ENCODE measurements at regions not wholly inside any gene's neighbourhood (a gene's known extent, or its start where the extent isn't known, plus 50 kb on each side); places are given as distances from the start of the nearest gene placed in this dataset.

- peak overlapping the region in 9 of 12 donors; percentile 19 to 77 (median 56) for H3K27ac ChIP-seq
Measured at GRCh38 chr18:55863876-55864275, 275.9 kb upstream of the TCF4 start.

DNA sequence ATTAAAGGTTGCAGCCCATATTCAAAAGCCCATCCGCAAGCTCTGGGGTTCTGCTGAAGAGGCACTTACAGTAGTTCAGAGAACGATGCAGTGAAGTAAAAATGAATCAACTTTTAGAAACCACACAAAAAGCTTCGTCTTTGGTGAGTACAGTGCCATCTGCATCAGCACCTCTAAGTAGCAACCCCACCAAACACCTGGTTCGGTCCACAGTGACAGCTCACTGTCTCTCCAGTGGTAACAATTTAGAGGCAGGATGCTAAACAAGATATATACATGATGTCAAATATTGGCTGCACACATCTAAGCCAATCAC is 275.4 kb upstream of the TCF4 start:
- peak overlapping the region in 9 of 12 donors; percentile 19 to 77 (median 56) for H3K27ac ChIP-seq
- H3K4me3 ChIP-seq: no peak overlapping the region
- H3K36me3 ChIP-seq: no peaks in the 10 kb centered on the region
- H3K27me3 ChIP-seq: no peaks in the 10 kb centered on the region
- TF ChIP-seq POLR2A (IDR thresholded peaks at IDR 0.05): no peak
- TF ChIP-seq, protein P1, sequence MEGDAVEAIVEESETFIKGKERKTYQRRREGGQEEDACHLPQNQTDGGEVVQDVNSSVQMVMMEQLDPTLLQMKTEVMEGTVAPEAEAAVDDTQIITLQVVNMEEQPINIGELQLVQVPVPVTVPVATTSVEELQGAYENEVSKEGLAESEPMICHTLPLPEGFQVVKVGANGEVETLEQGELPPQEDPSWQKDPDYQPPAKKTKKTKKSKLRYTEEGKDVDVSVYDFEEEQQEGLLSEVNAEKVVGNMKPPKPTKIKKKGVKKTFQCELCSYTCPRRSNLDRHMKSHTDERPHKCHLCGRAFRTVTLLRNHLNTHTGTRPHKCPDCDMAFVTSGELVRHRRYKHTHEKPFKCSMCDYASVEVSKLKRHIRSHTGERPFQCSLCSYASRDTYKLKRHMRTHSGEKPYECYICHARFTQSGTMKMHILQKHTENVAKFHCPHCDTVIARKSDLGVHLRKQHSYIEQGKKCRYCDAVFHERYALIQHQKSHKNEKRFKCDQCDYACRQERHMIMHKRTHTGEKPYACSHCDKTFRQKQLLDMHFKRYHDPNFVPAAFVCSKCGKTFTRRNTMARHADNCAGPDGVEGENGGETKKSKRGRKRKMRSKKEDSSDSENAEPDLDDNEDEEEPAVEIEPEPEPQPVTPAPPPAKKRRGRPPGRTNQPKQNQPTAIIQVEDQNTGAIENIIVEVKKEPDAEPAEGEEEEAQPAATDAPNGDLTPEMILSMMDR (IDR thresholded peaks at IDR 0.05): no peak
- WGBS, 4 donors: 87 to 93% (median 89%) methylated on average over 4 of the region's 4 CpGs
- DNase-seq (no peak), ATAC-seq (peak in 1 of 4 donors; percentile 16)
- intact Hi-C loops (cut with DNase I): loop anchor here in 9 of 10 donors (5.0 to 10.0 kb wide), 11 partner anchors 81 to 714 kb away; no protein-coding TSS in a partner anchor
- peaks cover 0 to 34% (median 6%) of the 10 kb centered on the region in 12 donors for H3K4me1 ChIP-seq
- H3K9me3 ChIP-seq: no peaks in the 10 kb centered on the region

More at GRCh38 chr18:55863876-55864275, 275.9 kb upstream of the TCF4 start:
- Histone ChIP-seq H3K9me3 (no peaks in the 10 kb centered on the region), H3K4me3 (no peak overlapping the region), H3K4me1 (peaks cover 0 to 33% (median 7%) of the 10 kb centered on the region in 12 donors), H3K27me3 (no peaks in the 10 kb centered on the region), H3K36me3 (no peaks in the 10 kb centered on the region)
- ATAC-seq: peak; percentile 23 to 82 (median 54)
- peak in 2 of 5 donors; percentile 30 to 40 for DNase-seq
- intact Hi-C loops (cut with DNase I): loop anchor here in 9 of 10 donors (5.0 to 10.0 kb wide), 11 partner anchors 82 to 713 kb away; no protein-coding TSS in a partner anchor
- TF ChIP-seq, protein P1 (IDR thresholded peaks at IDR 0.05): no peak
- no peak for TF ChIP-seq POLR2A (IDR thresholded peaks at IDR 0.05)
- WGBS, 4 donors: 31 to 46% (median 41%) methylated on average over 7 of the region's 7 CpGs

DNA sequence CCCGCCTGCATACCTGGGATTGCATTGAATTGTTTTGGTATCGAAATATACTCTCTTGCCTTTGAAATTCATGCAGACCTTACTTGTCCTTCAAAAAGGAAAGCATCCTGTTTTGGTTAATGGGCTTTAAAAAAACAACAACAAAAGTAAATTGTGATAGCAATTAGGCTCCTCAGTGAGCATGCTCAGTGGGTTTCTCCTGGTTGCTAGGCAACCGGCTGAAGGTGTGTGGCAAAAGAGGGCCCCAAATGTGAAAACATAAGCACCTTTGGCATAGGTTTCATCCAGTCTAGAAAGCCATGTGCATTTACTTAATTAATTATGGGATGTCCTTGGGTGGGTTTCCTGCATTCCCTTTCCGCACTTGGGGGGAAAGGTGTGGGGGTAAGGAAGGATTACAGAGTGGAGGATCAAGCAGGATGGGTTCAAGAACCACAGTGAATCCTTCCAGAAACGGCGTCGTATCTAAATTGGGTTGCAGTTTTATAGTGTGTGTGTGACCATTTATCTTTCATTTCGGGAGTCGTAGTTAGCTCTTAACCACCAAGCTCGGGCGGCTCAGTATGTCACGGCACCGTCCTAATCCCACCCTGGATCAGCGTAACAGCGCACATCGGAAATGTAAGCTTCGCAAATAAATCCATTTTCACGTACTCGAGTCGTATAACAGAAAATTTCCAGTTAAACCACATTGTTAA is 274.9 kb upstream of the TCF4 start:
- Histone ChIP-seq H3K36me3 (no peaks in the 10 kb centered on the region), H3K4me1 (peaks cover 0 to 31% (median 6%) of the 10 kb centered on the region in 12 donors), H3K9me3 (no peaks in the 10 kb centered on the region), H3K27ac (peak overlapping the region in 5 of 12 donors; percentile 25 to 77 (median 68)), H3K4me3 (no peak overlapping the region), H3K27me3 (no peaks in the 10 kb centered on the region)
- intact Hi-C loops (cut with DNase I): loop anchor here in 9 of 10 donors (5.0 to 10.0 kb wide), 11 partner anchors 81 to 714 kb away; no protein-coding TSS in a partner anchor
- ATAC-seq: no peak
- WGBS, 4 donors: 94 to 95% (median 95%) methylated on average over 20 of the region's 20 CpGs
- DNase-seq: no peak
- TF ChIP-seq POLR2A (IDR thresholded peaks at IDR 0.05): no peak
- TF ChIP-seq, protein P1 (IDR thresholded peaks at IDR 0.05): no peak

DNA sequence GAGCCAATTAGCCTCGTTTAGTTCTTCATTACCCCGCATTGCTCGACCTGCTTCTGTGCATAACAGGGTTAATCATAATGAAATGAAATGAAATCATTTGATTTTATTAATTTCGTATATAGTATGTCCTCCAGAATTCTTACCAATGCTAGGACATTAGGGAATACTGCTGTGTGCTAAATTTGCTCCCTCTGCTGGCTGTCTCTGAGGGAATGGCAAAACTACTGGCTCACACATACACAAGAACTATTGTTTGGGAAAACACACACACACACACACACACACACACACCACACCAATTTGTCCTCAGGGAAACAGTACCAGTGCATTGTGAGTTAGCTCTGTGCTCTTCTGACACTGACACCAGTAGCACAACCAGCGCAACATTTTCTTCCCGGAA is 273.3 kb upstream of the TCF4 start:
- no peak overlapping the region for H3K4me3 ChIP-seq
- no peaks in the 10 kb centered on the region for H3K9me3 ChIP-seq
- DNase-seq (no peak), ATAC-seq (peak in 1 of 4 donors; percentile 24)
- intact Hi-C loops (cut with DNase I): loop anchor here in 9 of 10 donors (5.0 to 10.0 kb wide), 11 partner anchors 79 to 716 kb away; no protein-coding TSS in a partner anchor
- H3K27me3 ChIP-seq: no peaks in the 10 kb centered on the region
- H3K4me1 ChIP-seq: peaks cover 0 to 23% (median 6%) of the 10 kb centered on the region in 12 donors
- 69 to 75% (median 72%) methylated on average over 6 of the region's 6 CpGs for WGBS, 4 donors
- TF ChIP-seq, protein P1 (IDR thresholded peaks at IDR 0.05): peak in 9 of 12 donors; percentile 28 to 57 (median 41)
- no peak for TF ChIP-seq POLR2A (IDR thresholded peaks at IDR 0.05)
- H3K36me3 ChIP-seq: no peaks in the 10 kb centered on the region
- H3K27ac ChIP-seq: no peak overlapping the region
